ENCODE measurements at regions not wholly inside any gene's neighbourhood (a gene's known extent, or its start where the extent isn't known, plus 50 kb on each side); places are given as distances from the start of the nearest gene placed in this dataset.
A peak's percentile ranks its signal among the peaks of the same experiment; 100 is the strongest.

GRCh38 chr20:48357714-48358113 is 470.1 kb downstream of the PREX1 start:
- no peaks in the 10 kb centered on the region for H3K27me3 ChIP-seq (ENCODE audit: control insufficient read depth, insufficient read depth, low read length)
- no peak overlapping the region for H3K27ac ChIP-seq (ENCODE audit: low read depth, low read length)
- H3K4me1 ChIP-seq (ENCODE audit: control insufficient read depth, insufficient read depth, low read length): no peaks in the 10 kb centered on the region
- H3K9ac ChIP-seq (ENCODE audit: low read length): no peak overlapping the region
- H3K4me3 ChIP-seq (ENCODE audit: low read length): no peak overlapping the region
- H3K36me3 ChIP-seq (ENCODE audit: control insufficient read depth, insufficient read depth, low read length): no peaks in the 10 kb centered on the region

GRCh38 chr20:48354903-48355302 is 472.9 kb downstream of the PREX1 start:
- H3K27me3 ChIP-seq (ENCODE audit: control insufficient read depth, insufficient read depth, low read length): no peaks in the 10 kb centered on the region
- H3K9ac ChIP-seq (ENCODE audit: low read length): no peak overlapping the region
- H3K4me3 ChIP-seq (ENCODE audit: low read length): no peak overlapping the region
- H3K4me1 ChIP-seq (ENCODE audit: control insufficient read depth, insufficient read depth, low read length): no peaks in the 10 kb centered on the region
- H3K27ac ChIP-seq (ENCODE audit: low read depth, low read length): no peak overlapping the region
- no peaks in the 10 kb centered on the region for H3K36me3 ChIP-seq (ENCODE audit: control insufficient read depth, insufficient read depth, low read length)

- no peaks in the 10 kb centered on the region for H3K27me3 ChIP-seq (ENCODE audit: control insufficient read depth, insufficient read depth, low read length)
- H3K4me3 ChIP-seq (ENCODE audit: low read length): no peak overlapping the region
- no peaks in the 10 kb centered on the region for H3K4me1 ChIP-seq (ENCODE audit: control insufficient read depth, insufficient read depth, low read length)
- H3K27ac ChIP-seq (ENCODE audit: low read depth, low read length): no peak overlapping the region
- no peak overlapping the region for H3K9ac ChIP-seq (ENCODE audit: low read length)
- no peaks in the 10 kb centered on the region for H3K36me3 ChIP-seq (ENCODE audit: control insufficient read depth, insufficient read depth, low read length)
Observed at GRCh38 chr20:48354320-48354876, 473.4 kb downstream of the PREX1 start.

GRCh38 chr20:48352628-48353027 is 475.2 kb downstream of the PREX1 start:
- Histone ChIP-seq H3K4me1 (ENCODE audit: control insufficient read depth, insufficient read depth, low read length) (no peaks in the 10 kb centered on the region), H3K27me3 (ENCODE audit: control insufficient read depth, insufficient read depth, low read length) (no peaks in the 10 kb centered on the region), H3K27ac (ENCODE audit: low read depth, low read length) (no peak overlapping the region), H3K4me3 (ENCODE audit: low read length) (no peak overlapping the region), H3K36me3 (ENCODE audit: control insufficient read depth, insufficient read depth, low read length) (no peaks in the 10 kb centered on the region), H3K9ac (ENCODE audit: low read length) (no peak overlapping the region)

GRCh38 chr20:48352042-48352441 is 475.8 kb downstream of the PREX1 start:
- Histone ChIP-seq H3K27ac (ENCODE audit: low read depth, low read length) (no peak overlapping the region), H3K27me3 (ENCODE audit: control insufficient read depth, insufficient read depth, low read length) (no peaks in the 10 kb centered on the region), H3K4me1 (ENCODE audit: control insufficient read depth, insufficient read depth, low read length) (no peaks in the 10 kb centered on the region), H3K36me3 (ENCODE audit: control insufficient read depth, insufficient read depth, low read length) (no peaks in the 10 kb centered on the region), H3K9ac (ENCODE audit: low read length) (no peak overlapping the region), H3K4me3 (ENCODE audit: low read length) (no peak overlapping the region)

- H3K36me3 ChIP-seq (ENCODE audit: control insufficient read depth, insufficient read depth, low read length): no peaks in the 10 kb centered on the region
- no peak overlapping the region for H3K4me3 ChIP-seq (ENCODE audit: low read length)
- no peak overlapping the region for H3K27ac ChIP-seq (ENCODE audit: low read depth, low read length)
- H3K27me3 ChIP-seq (ENCODE audit: control insufficient read depth, insufficient read depth, low read length): no peaks in the 10 kb centered on the region
- H3K4me1 ChIP-seq (ENCODE audit: control insufficient read depth, insufficient read depth, low read length): no peaks in the 10 kb centered on the region
- H3K9ac ChIP-seq (ENCODE audit: low read length): no peak overlapping the region
Observed at GRCh38 chr20:48350313-48350988, 477.3 kb downstream of the PREX1 start.

GRCh38 chr20:48349656-48350055 is 478.1 kb downstream of the PREX1 start:
- Histone ChIP-seq H3K27ac (ENCODE audit: low read depth, low read length) (no peak overlapping the region), H3K36me3 (ENCODE audit: control insufficient read depth, insufficient read depth, low read length) (no peaks in the 10 kb centered on the region), H3K27me3 (ENCODE audit: control insufficient read depth, insufficient read depth, low read length) (no peaks in the 10 kb centered on the region), H3K4me3 (ENCODE audit: low read length) (no peak overlapping the region), H3K9ac (ENCODE audit: low read length) (no peak overlapping the region), H3K4me1 (ENCODE audit: control insufficient read depth, insufficient read depth, low read length) (no peaks in the 10 kb centered on the region)

GRCh38 chr20:48348022-48348421 is 479.8 kb downstream of the PREX1 start:
- no peak overlapping the region for H3K9ac ChIP-seq (ENCODE audit: low read length)
- no peaks in the 10 kb centered on the region for H3K27me3 ChIP-seq (ENCODE audit: control insufficient read depth, insufficient read depth, low read length)
- H3K27ac ChIP-seq (ENCODE audit: low read depth, low read length): no peak overlapping the region
- no peaks in the 10 kb centered on the region for H3K36me3 ChIP-seq (ENCODE audit: control insufficient read depth, insufficient read depth, low read length)
- no peak overlapping the region for H3K4me3 ChIP-seq (ENCODE audit: low read length)
- H3K4me1 ChIP-seq (ENCODE audit: control insufficient read depth, insufficient read depth, low read length): no peaks in the 10 kb centered on the region

GRCh38 chr20:48342822-48343513 is 484.8 kb downstream of the PREX1 start:
- H3K4me3 ChIP-seq (ENCODE audit: low read length): no peak overlapping the region
- no peaks in the 10 kb centered on the region for H3K27me3 ChIP-seq (ENCODE audit: control insufficient read depth, insufficient read depth, low read length)
- H3K9ac ChIP-seq (ENCODE audit: low read length): no peak overlapping the region
- no peak overlapping the region for H3K27ac ChIP-seq (ENCODE audit: low read depth, low read length)
- H3K4me1 ChIP-seq (ENCODE audit: control insufficient read depth, insufficient read depth, low read length): peaks cover 14% of the 10 kb centered on the region
- H3K36me3 ChIP-seq (ENCODE audit: control insufficient read depth, insufficient read depth, low read length): no peaks in the 10 kb centered on the region

- Histone ChIP-seq H3K27ac (ENCODE audit: low read depth, low read length) (no peak overlapping the region), H3K27me3 (ENCODE audit: control insufficient read depth, insufficient read depth, low read length) (no peaks in the 10 kb centered on the region), H3K36me3 (ENCODE audit: control insufficient read depth, insufficient read depth, low read length) (no peaks in the 10 kb centered on the region), H3K9ac (ENCODE audit: low read length) (no peak overlapping the region), H3K4me3 (ENCODE audit: low read length) (no peak overlapping the region), H3K4me1 (ENCODE audit: control insufficient read depth, insufficient read depth, low read length) (peaks cover 14% of the 10 kb centered on the region)
Observed at GRCh38 chr20:48340883-48341281, 486.9 kb downstream of the PREX1 start.

GRCh38 chr20:48339986-48340882 is 487.6 kb downstream of the PREX1 start:
- no peak overlapping the region for H3K9ac ChIP-seq (ENCODE audit: low read length)
- H3K27ac ChIP-seq (ENCODE audit: low read depth, low read length): peak overlapping the region; percentile 85
- H3K36me3 ChIP-seq (ENCODE audit: control insufficient read depth, insufficient read depth, low read length): no peaks in the 10 kb centered on the region
- peaks cover 14% of the 10 kb centered on the region for H3K4me1 ChIP-seq (ENCODE audit: control insufficient read depth, insufficient read depth, low read length)
- no peaks in the 10 kb centered on the region for H3K27me3 ChIP-seq (ENCODE audit: control insufficient read depth, insufficient read depth, low read length)
- no peak overlapping the region for H3K4me3 ChIP-seq (ENCODE audit: low read length)
